GM18873 (cell line): ENCODE measurements at regions not wholly inside any gene's neighbourhood (a gene's known extent, or its start where the extent isn't known, plus 50 kb on each side); places are given as distances from the start of the nearest gene placed in this dataset.

ENCODE experiments used
- ATAC-seq: cut with Tn5 transposase; IDR thresholded peaks from one replicate; pipeline ENCODE4 v1.9.1; 2021; ENCODE audit warnings: mild to moderate bottlenecking, moderate library complexity, moderate number of reproducible peaks; ENCODE audit not compliant: unreplicated experiment, low FRiP score

DNA sequence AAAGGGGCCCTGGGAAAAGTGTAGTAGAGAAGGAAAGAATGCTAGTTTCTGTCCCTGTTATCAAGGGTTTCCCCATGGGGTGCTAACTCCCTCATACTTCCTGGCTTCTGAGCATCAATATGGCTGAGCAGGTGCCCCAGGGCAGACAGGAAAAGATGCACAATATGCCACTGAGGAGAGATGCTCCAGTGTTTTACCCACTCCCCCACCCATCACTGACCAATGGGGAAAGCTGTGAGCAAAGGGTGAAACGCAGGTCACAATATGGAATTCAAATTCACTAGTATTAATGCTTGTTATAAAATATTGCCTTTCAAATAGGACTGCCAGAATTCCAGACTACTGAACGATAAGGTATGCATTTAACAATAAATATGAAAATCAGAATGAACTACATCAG lies 187.5 kb upstream of the CTNNB1 start:
- no peak for ATAC-seq

DNA sequence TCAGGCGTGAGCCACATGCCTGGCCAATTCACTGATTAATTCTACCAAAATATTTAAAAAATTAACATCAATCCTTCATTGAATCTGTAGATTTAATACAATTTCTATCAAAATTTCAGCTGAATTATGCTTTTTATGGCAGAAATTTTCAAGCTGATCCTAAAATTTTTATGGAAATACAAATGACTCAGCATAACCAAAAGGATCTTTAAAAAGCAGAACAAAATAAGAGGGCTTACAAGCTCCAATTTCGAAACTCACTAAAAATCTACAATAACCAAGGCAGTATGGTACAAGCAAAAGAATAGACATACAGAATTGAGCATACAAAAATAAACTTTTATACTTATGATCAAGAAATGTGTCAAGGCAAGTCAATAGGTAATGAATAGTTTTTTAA lies 180.4 kb upstream of the CTNNB1 start:
- ATAC-seq, result no peak

DNA sequence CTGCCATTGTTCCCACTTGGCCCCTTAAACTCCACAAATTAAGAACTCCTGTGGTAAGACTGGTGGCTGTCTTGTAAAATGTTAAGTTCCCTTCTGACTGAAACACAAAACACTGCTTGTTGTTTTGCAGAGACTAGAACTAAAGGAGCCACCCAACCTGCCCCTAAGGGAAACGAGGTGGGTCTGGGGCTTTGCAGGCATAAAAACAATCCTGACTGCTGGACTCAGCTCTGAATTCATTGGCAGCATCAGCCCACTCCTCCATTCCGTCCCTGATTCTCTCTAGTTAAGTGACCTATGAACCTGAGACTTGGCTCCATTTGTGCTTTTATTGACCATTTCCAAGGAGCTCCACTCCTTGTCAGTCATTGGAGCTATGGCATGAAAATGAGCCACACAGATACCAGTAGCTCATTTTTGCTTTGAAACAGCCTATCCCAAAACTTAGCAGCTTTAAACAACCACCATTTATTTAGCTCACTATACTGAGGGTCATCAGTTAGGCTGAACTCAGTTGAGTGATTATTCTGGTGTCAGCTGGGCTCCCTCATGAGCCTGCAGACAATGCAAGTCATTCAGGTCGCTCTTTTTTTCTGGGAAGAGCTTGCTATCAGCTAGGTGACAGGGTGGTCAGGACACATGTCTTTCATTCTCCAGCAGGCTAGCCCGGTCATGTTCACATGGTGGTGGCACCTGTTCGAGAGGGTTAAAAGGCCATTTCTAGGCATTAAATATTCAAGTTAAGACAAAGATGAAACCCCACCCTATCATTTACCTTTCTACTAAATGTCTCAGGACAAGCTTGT lies 175.1 kb upstream of the CTNNB1 start:
- ATAC-seq, result no peak

DNA sequence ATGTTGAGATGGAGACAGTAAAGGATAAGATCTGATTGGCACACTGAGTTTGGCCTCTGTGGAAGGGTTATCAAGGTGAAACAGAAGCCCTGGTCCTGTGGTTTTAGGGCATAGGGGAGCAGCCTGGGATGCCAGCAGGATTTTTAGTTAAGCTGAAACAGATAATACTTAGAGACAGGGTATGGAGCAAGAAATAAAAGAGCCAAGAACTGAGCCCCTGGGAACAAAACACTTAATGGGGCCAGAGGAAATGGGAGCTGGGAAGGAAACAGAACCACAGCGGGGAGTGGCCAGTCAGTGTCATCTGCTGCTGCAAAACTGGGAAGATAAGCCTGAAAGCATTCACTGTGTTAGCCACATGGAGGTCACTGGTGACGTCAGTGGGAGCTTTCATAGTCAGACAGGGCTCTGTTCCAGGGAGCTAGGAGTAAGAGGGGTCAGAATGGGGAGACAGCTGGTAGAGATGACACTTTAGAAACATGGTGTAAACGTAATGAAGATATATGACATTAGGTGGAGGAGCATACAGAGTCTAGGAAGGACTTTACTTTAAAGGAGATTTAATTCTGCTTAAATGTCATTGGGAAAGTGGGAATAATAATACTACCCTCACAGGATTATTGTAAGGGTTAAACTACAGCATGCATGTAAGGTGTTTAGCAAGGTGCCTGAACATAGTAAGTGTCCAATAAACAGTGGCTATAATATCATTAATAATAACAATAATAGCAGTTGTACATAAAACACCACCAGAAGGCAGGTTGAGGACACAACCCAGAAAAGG lies 172.7 kb upstream of the CTNNB1 start:
- no peak for ATAC-seq

DNA sequence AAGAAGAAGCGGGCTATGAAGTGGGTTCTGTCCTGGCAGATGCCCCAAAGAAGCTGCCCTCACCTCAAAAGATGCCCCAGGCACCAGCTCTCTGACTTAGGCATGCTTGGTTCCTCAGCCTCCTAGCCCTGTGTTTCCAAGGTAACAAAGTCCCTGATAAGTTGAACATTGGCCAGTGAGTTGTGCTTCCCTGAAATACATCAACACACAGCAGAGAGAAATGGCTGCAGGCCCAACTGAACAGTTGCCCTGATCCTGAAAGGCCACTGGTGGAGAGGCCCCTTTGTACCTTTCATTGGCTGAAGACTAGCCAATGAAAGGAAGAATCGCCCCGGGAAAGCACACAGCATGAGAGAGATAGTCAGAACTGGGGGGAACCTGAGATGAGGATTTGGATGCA lies 169.9 kb upstream of the CTNNB1 start:
- ATAC-seq, result no peak

DNA sequence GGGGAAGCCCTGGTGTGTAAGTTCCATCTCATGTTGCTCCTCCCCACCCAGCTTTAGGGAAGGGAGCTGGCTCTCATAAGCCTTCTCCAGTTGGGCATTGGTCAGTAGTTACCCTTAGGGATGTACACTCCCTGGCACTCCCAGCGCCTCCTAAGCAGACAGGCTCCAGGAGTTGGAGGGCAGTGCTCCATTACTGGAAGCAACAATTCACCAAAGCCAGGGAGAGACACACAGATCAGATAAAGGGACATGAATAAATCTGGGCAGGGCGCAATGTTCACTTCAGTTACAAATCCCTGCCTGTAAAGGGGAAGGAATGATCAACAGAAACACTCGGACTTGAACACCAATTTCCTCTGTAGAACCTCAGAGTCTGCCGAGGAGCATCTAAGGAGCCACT lies 169.1 kb upstream of the CTNNB1 start:
- no peak for ATAC-seq

DNA sequence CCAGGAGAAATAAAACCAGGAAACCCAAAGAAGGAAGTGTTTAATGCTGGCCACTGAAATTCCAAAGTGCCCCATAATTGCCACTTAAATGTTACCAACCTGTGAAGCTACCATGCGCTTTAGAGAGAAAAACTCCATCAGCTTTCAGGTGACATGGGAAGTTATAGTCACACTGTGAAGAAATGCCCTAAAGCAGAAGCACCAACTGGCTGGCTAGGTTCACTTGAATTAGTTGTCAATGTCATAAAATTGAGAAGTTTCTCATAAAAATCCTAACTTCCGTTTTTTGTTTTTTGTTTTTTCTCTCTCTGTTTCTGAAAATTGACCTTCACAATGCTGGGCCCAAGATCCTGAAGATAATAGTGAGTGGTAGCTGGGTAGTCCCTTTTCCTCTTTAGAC lies 167.9 kb upstream of the CTNNB1 start:
- ATAC-seq, result no peak

DNA sequence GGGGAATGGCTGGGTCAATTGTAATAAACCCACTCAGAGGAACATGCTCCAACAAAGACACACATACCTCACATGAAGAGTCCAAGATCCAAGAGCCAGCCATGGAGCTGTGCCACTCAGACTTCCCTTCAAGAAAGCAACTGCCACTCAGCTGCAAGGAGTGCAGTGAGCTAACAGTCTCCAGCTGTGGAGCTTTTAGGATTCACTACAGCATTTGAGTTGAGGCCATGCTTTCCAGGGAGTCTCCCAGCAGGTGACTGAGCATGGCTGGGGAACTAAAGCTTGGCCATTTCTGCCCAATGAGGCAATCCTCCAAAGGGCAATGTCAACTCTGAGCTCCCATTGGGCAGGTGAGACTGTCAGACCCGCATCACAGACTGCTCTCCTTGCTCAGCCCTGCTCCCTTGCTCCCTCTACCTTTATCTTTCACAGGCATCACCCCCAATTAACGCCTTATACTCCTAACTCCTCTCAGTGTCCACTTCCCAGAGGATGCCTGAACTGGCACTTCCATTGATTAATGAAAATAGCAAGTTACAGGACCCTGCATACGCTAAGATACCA lies 165.3 kb upstream of the CTNNB1 start:
- no peak for ATAC-seq

DNA sequence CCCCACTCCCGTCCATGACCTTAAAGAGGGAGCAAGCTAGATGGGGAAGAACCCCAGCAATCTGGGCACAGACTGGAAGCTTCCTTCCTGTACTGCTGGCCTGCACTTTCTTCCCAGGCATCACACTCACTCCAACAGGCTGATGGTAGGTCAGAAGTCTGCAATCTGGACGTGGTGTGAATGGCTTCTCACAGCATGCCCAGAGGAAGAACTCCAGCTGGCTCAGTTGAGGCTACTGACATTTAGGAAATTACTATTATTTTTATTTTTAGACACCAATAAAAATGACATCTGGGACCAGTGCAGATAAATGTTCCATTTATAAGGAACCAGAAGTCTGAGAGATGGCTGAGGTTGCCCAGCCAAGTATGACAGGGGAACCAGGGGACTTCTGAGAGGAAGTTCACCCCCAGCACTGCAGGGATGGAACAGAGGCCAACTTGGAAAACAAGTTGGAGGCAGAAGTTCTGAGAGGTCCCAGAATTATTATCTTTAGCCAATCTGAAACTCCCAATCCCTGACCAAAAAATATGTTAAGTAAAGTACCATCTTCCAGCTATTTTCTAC lies 163.8 kb upstream of the CTNNB1 start:
- ATAC-seq, result no peak

DNA sequence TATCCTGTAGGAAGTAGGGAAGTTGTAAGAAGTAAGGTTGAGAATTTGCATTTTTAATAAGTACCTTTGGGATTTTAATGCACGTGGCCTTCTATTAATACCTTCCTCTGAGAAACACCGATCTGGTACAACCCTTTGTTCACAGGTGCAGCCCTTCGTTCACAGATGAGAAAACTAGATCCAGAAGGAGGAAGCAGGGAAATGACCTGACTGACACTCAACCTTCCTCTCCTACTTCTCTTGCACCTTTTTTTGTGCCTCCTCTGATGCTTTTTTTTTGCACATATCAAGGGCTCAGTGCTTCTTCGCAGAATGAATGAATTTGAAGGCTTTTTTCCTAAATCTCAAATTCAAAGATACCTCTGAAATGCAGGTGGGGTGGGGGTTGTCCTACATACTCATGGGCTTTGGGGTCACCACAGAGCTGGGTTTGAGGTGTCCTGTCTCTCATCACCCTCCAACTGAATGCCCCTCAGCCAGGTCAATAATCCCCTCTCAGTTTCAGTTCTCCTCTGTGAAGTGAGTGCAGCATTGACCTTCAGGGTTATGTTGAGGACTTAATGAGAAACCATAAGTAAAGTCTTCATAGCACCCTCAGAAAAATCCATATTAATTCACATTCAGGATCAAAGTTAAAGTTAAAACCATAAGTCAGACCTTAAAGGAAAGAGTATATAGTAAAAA lies 161.5 kb upstream of the CTNNB1 start:
- no peak for ATAC-seq

DNA sequence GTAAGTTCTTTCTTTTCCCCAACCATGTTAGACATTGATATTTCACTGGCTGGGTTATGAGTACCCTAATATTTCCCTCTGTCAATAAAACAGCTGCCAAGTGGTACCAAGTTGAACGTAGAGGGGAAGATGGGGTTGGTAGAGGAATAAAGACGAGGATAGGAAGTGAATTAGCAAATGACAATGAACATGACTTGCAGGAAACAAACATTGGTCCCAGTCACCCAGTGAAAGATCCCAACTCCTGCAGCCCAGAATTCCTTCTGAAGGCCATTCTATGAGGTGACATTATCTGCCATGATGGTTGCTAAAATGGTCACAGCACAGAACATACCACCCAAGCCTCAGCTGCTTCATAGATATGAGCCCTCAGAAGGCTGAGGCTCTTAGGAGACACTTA lies 159.0 kb upstream of the CTNNB1 start:
- ATAC-seq, result no peak

DNA sequence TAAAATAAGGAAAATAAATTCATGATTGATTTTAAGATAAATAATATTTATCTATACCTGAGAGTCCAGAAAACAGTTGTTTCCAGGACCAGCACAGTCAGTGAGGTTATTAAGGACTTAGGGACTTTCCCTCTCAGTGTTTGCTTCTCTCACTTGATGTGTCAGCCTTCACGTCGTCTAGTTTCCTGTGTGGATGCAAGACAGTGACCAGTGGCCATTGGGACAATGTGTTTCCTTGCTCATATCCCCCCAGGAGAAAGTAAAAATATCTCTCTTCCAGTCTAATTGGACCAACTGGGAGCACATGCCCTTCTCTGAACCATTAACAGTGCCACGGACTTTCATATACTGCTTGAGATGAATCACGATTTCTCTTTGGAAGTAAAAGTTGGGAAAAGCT lies 157.8 kb upstream of the CTNNB1 start:
- ATAC-seq, result no peak

DNA sequence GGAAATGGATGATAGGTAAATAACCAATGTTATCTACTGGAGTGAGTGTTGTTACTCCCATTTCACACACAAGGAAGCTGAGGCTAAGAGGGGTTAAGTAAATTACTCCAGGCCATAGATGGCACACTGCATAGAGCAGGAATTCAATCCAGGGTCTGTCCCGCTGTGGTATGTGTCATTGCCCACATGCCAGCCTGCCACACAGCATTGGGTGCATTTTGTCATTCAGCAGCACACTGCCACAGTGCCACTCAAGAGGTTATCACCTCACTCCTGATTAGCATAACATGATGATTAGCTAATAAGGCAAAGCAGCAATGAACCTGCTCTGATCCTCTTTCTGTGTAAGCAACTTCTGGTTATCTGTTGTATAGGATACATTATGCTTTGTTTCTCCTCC lies 157.4 kb upstream of the CTNNB1 start:
- no peak for ATAC-seq

DNA sequence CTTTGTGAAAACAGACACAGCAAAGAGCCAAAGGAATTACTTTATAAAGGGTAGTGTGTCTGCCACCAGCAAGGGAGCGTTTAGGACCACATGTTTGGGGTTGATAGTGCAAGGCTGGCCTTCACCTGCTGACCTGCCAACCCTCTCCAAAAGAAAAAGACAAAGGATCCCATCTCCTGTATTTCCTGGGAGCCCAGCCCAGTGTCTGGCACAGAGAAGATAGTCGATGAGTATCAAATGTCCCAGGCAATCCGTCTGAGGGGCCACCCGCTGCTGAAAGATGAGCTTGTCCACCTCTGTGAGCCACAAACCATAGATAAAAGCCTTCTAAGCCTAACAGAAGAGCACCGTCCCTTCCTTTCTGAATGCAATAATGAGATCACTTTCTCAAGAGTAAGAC lies 154.8 kb upstream of the CTNNB1 start:
- no peak for ATAC-seq

DNA sequence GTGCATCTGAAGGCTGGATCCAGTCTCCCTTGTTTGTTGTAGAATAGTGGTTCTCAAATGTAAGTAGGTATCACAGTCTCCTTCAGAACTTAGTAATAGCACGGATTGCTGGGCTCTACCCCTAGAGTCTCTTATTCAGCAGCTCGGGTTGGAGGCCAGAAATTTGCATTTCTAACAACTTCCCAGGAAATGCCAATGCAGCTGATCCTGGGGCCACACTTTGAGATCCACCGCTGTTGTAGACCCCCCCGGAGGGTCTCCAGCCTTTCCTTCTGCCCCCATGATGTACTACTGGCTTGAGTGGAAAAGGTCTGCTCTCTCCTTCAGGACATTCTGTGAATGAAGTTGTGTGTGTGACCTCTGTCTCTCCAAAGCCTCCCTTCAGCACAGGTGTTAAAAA lies 153.8 kb upstream of the CTNNB1 start:
- no peak for ATAC-seq

DNA sequence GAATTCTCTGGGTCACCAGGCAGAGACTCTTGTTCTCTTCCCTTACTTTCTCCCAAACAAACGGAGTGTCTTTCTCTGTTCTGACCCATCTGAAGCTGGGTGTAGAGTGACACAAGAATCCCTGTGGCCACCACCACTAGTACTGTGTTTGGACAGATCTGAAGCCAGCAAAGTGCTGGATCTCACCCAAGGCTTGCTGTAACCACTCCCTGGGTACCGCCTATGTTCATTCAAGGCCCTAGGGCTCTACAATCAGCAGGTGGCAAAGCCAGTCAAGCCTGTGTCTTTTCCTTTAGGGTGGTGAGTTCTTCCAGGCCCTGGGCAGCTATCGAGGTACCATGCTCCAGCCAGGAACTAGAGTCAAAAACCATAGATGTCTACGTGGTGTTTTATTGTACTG lies 149.2 kb upstream of the CTNNB1 start:
- ATAC-seq, result no peak

DNA sequence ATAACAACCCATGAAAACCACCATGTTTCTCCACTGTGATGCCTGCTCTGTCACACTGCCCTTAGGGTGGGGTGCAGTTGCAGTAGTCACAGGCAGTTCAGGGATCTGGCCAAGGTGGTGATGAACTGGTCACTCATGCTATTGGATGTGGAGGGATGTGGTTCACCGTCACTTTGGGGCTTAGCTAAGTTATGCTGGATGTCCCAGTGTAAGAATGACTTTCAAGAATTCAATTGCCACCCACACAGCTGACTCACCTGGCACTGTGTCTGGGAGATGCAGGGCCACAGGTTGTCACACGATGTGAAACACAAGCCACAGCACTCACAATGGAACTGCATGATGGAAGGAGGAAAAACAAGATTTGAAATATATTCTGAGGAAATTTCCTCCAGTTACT lies 146.1 kb upstream of the CTNNB1 start:
- no peak for ATAC-seq

DNA sequence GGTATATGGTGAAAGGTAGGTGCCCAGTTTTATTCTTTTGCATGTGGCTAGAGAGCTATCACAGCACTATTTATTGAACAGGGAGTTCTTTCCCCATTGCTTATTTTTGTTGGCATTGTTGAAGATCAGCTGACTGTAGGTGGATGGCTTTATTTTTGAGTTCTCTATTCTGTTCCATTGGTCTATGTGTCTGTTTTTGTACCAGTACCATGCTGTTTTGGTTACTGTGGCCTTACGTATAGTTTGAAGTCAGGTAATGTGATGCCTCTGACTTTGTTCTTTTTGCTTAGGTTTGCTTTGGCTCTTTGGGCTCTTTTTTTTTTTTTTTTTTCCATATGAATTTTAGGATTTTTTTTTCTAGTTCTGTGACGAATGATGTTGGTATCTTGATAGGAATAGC lies 139.2 kb upstream of the CTNNB1 start:
- ATAC-seq, result no peak

DNA sequence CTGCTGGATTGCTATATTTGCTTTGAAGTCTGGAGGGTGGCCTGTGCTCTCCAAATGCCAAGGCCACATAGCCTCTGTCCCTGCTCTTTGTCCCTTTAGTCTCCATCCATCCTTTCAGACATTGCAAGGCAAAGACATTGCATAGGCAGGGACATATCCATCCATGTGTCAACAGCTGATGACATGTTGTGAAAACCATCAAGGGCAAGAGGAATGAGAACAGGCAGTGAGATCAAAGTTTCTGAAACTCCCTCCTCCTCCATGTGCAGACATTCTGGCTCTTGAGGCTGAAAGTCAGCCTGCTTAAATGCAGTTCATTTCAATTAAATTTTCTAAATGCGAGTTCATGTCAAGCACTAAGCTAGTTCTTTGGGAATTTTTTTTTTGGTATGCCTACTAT lies 135.2 kb upstream of the CTNNB1 start:
- no peak for ATAC-seq

DNA sequence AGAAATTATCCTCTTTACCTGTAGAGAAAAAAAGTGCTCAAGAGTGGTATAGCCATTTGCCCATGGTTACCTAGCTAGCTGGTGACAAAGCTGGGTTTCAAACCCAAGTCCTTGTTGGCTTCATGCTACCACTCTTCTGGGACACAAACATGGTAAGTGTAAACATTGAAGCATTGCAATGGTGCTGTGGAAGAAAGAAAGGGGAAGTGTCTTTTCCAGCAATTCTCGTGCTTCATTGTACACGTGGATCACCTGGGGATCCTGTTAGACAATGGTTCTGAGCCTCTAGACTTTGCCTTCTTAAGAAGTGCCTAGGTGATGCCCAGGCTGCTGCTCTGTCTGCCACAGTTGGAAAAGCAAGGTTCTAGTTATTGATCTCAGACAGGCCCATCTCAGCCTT lies 134.8 kb upstream of the CTNNB1 start:
- ATAC-seq, result no peak

DNA sequence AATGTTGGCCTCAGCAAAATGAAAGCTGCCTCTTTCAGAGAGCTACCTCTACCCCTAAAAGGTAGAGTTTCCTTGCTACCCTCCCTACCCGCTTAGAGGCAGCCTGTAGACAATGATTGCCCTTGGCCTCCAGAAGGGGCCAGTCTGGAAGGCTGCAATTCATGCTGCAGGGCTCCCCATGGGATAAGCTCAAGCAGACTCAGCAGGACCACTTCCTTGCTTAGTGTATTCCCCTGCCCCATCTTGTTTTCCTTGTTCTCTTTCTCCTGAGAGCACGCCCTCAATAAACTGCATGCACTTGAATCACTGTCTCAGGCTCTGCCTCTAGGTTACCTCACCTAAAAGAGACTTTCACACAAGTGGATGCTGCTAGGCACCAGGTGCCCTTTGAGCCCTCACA lies 134.0 kb upstream of the CTNNB1 start:
- ATAC-seq, result no peak
